Tibial artery (tissue), 4 donors: ENCODE measurements at regions not wholly inside any gene's neighbourhood (a gene's known extent, or its start where the extent isn't known, plus 50 kb on each side); places are given as distances from the start of the nearest gene placed in this dataset.

Source experiments
- DNase-seq, 2 donors: peaks; one replicate each; pipeline ENCODE4 v3.0.0-alpha.2; 2019
- H3K27ac ChIP-seq, 2 donors: fragments of 200-600 bp; sonication (generic) in 1 of 2; 1 replicate in 1 of 2; 2 replicates in 1 of 2; pipeline ENCODE4 v1.5.1; 2018 to 2019; ENCODE audit warnings: mild to moderate bottlenecking in 1 of 2
- H3K27me3 ChIP-seq, 2 donors: fragments of 200-600 bp; sonication (generic) in 1 of 2; one replicate each; pipeline versions ENCODE4 v1.5.1 to v1.6.0; 2016 to 2019
- H3K36me3 ChIP-seq, 3 donors: fragments of 200-600 bp; sonication (generic) in 2 of 3; one replicate each; pipeline ENCODE4 v1.5.1; 2016 to 2019; ENCODE audit warnings: mild to moderate bottlenecking in 2 of 3
- H3K4me1 ChIP-seq, 4 donors: fragments of 200-600 bp; sonication (generic) in 2 of 4; 1 replicate in 3 of 4; 2 replicates in 1 of 4; pipeline ENCODE4 v1.5.1; 2016 to 2019
- H3K4me3 ChIP-seq, 2 donors: fragments of 200-600 bp; sonication (generic) in 1 of 2; 1 replicate in 1 of 2; 2 replicates in 1 of 2; pipeline ENCODE4 v1.5.1; 2018 to 2019; ENCODE audit warnings: mild to moderate bottlenecking in 2 of 2
- H3K9me3 ChIP-seq, 3 donors: fragments of 200-600 bp; sonication (generic) in 1 of 3; one replicate each; pipeline ENCODE4 v1.5.1; 2016 to 2019
- intact Hi-C: fragments of 100-400 bp; cut with DNase I; formaldehyde crosslinking; loops from one replicate; pipeline ENCODE4 v1.15.0; 2023; ENCODE audit warnings: low total_unique reads
- TF ChIP-seq, protein P1 (sequence below), 2 experiments: fragments of 200-600 bp in 1 of 2; fragments of 450-650 bp in 1 of 2; IDR thresholded peaks; one replicate each; pipeline ENCODE4 v1.5.1; 2017 to 2019; ENCODE audit warnings: antibody characterized with exemption in 2 of 2, mild to moderate bottlenecking in 1 of 2, moderate library complexity in 1 of 2

- no peak overlapping the region for H3K4me3 ChIP-seq
- H3K4me1 ChIP-seq, result no peaks in the 10 kb centered on the region
- H3K27ac ChIP-seq, result no peak overlapping the region
- intact Hi-C loops, result no loop called here
- no peaks in the 10 kb centered on the region for H3K9me3 ChIP-seq
- H3K36me3 ChIP-seq, result no peaks in the 10 kb centered on the region
- DNase-seq, result no peak
- H3K27me3 ChIP-seq, result no peaks in the 10 kb centered on the region
- TF ChIP-seq, protein P1, sequence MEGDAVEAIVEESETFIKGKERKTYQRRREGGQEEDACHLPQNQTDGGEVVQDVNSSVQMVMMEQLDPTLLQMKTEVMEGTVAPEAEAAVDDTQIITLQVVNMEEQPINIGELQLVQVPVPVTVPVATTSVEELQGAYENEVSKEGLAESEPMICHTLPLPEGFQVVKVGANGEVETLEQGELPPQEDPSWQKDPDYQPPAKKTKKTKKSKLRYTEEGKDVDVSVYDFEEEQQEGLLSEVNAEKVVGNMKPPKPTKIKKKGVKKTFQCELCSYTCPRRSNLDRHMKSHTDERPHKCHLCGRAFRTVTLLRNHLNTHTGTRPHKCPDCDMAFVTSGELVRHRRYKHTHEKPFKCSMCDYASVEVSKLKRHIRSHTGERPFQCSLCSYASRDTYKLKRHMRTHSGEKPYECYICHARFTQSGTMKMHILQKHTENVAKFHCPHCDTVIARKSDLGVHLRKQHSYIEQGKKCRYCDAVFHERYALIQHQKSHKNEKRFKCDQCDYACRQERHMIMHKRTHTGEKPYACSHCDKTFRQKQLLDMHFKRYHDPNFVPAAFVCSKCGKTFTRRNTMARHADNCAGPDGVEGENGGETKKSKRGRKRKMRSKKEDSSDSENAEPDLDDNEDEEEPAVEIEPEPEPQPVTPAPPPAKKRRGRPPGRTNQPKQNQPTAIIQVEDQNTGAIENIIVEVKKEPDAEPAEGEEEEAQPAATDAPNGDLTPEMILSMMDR (IDR thresholded peaks at IDR 0.05), result no peak
Observed at GRCh38 chr7:26928703-26929347, 64.4 kb upstream of the SKAP2 start.

GRCh38 chr7:26925768-26926167, 61.4 kb upstream of the SKAP2 start:
- intact Hi-C loops, result no loop called here
- no peak for DNase-seq
- TF ChIP-seq, protein P1 (IDR thresholded peaks at IDR 0.05), result no peak

DNA sequence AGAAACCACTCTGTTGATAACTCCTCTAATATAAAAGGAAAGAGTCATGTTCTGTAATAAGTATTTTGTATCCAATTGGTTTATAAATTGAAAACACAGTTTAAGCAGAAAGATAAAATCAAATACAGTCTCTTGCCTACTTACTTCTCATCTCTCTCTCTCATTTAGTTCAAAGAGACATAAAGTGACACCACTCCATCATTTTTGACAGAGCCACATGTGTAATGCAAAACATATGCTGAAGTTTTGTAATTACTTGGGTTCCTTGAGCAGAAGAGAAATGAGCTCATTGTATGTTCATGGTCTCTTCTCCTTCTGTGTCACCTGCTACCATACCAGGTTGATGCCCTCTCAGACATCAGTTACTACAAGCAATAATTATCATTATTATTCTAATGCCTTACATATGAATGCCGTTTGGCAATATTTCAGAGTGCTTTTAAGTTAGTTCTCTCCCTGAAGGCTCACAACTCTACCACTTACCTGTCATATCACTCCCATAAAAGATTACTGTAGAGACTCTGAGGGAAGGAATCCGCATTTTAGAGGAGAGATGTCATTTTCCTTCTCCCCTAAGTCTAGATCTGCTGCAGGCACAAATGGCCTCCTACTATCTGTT, 59.9 kb upstream of the SKAP2 start:
- TF ChIP-seq, protein P1 (IDR thresholded peaks at IDR 0.05), result no peak
- Histone ChIP-seq H3K4me3 (no peak overlapping the region), H3K27ac (no peak overlapping the region), H3K36me3 (no peaks in the 10 kb centered on the region), H3K27me3 (no peaks in the 10 kb centered on the region), H3K9me3 (no peaks in the 10 kb centered on the region), H3K4me1 (no peaks in the 10 kb centered on the region)
- DNase-seq, result no peak
- intact Hi-C loops, result no loop called here

More at GRCh38 chr7:26925768-26926167, 61.4 kb upstream of the SKAP2 start:
- H3K27ac ChIP-seq, result no peak overlapping the region
- no peaks in the 10 kb centered on the region for H3K9me3 ChIP-seq
- no peaks in the 10 kb centered on the region for H3K4me1 ChIP-seq
- no peak overlapping the region for H3K4me3 ChIP-seq
- H3K27me3 ChIP-seq, result no peaks in the 10 kb centered on the region
- H3K36me3 ChIP-seq, result no peaks in the 10 kb centered on the region

DNA sequence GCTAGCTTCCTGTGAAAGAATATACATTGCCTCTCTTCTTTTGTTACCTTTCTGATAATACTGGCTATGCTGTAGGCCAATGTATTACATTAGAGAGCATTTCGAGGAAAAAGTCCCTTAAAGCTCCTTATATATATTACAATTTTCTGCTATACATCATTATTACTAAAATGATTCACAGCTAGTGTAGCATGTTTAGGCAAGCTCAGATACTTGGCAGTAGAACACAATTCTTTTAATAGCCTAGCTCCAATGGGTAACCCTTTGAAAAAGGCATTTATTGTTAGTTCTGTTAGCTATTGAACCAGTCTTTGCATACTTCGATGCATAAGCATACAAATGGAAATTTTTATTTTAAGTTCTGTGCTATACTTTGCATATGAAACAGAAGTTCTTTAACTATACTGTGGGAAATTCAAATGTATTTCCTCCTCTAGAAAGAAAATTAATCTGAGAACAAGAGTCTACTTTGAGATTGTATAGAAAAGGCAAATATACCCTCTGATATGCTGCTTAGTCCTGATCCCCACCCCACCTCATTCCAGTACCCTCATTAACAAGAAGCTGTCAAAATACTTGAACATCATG, 55.6 kb upstream of the SKAP2 start:
- no peak for DNase-seq
- H3K36me3 ChIP-seq, result no peaks in the 10 kb centered on the region
- no peaks in the 10 kb centered on the region for H3K27me3 ChIP-seq
- TF ChIP-seq, protein P1 (IDR thresholded peaks at IDR 0.05), result no peak
- H3K27ac ChIP-seq, result no peak overlapping the region
- no peaks in the 10 kb centered on the region for H3K9me3 ChIP-seq
- intact Hi-C loops, result no loop called here
- H3K4me3 ChIP-seq, result no peak overlapping the region
- no peaks in the 10 kb centered on the region for H3K4me1 ChIP-seq

DNA sequence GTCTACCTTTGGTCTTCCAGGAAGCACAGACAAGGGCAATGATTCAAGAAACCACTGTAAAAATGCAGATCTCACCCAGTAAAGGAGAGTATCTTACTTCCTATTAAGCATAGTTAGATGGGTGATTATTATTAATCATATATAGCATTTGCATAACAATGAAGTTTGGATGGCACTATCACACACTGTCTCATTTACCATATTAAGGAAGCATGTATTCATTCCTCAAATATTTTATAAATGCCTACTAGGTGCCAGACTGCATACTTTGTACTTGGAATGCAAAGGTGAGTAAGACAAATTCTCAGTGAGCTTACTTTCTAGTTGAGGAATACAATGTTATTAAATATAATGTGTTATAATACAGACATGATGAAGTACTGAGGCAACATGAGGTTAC, 53.9 kb upstream of the SKAP2 start:
- intact Hi-C loops, result no loop called here
- TF ChIP-seq, protein P1 (IDR thresholded peaks at IDR 0.05), result no peak
- H3K36me3 ChIP-seq, result no peaks in the 10 kb centered on the region

More for the DNA sequence above, 53.9 kb upstream of the SKAP2 start:
- DNase-seq, result no peak
- Histone ChIP-seq H3K9me3 (no peaks in the 10 kb centered on the region), H3K27ac (no peak overlapping the region), H3K27me3 (no peaks in the 10 kb centered on the region), H3K4me1 (no peaks in the 10 kb centered on the region), H3K4me3 (no peak overlapping the region)
